Coronary artery (tissue), 2 donors: ENCODE measurements at regions not wholly inside any gene's neighbourhood (a gene's known extent, or its start where the extent isn't known, plus 50 kb on each side); places are given as distances from the start of the nearest gene placed in this dataset.

Source experiments
- DNase-seq: peaks from one replicate; pipeline ENCODE4 v3.0.0-alpha.2; 2017; ENCODE audit warnings: low spot score
- H3K27ac ChIP-seq, 2 donors: fragments of 200-600 bp; sonication (generic); one replicate each; pipeline ENCODE4 v1.5.1; 2016 to 2019
- H3K4me3 ChIP-seq: fragments of 200-600 bp; sonication (generic); 2 replicates; pipeline ENCODE4 v1.5.1; 2016; ENCODE audit warnings: mild to moderate bottlenecking, moderate library complexity
- CTCF ChIP-seq: fragments of 200-600 bp; sonication (generic); IDR thresholded peaks from one replicate; pipeline ENCODE4 v1.5.1; 2019; ENCODE audit warnings: antibody characterized with exemption

GRCh38 chr6:47375426-47375825 lies 65.7 kb upstream of the TNFRSF21 start:
- no peak overlapping the region for H3K4me3 ChIP-seq
- no peak for DNase-seq
- TF ChIP-seq CTCF = no peak
- H3K27ac ChIP-seq = no peak overlapping the region

GRCh38 chr6:47376930-47377329 lies 67.2 kb upstream of the TNFRSF21 start:
- no peak for TF ChIP-seq CTCF
- no peak for DNase-seq
- H3K4me3 ChIP-seq = no peak overlapping the region

DNA sequence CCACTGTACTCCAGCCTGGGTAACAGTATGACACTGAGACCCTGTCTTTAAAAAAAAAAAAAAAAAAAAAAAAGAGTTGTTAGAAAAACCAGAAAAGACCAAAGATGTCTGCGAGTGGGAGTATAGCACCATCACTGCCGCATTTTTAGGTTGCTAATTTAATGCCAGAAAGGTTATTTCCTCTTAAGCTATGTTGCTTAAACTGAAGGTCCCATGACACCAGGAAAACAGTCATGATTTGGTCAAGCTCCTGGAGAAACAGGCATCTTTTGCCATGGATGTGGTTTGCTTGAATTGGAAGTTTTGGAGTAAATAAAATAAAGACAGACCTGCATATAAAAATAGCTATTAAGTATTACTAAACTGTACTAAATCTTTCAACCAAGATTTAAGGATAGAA lies 68.3 kb upstream of the TNFRSF21 start:
- no peak for DNase-seq
- Histone ChIP-seq H3K4me3 (no peak overlapping the region), H3K27ac (no peak overlapping the region)
- no peak for TF ChIP-seq CTCF

More at GRCh38 chr6:47376930-47377329, 67.2 kb upstream of the TNFRSF21 start:
- H3K27ac ChIP-seq = no peak overlapping the region

- Histone ChIP-seq H3K27ac (no peak overlapping the region), H3K4me3 (no peak overlapping the region)
- no peak for TF ChIP-seq CTCF
- no peak for DNase-seq
Observed at GRCh38 chr6:47379328-47379727, 69.6 kb upstream of the TNFRSF21 start.

DNA sequence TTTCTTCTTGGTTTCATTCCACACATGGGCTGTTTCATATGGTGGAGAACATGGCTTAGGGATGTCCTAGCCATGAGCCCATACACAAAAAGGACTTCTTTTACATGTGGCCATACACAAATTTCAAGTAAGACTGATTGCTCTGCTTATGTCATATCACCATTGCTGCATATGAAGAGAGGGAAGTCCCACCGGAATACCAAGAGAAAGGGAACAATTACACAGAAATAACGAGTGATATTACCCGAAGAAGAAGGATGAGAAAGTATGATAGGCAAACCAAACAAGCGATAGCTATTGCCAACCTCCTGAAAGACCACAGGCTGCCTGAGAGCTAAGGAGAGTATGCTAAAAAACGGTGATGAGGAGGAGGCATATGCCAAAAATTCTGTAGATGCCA lies 70.5 kb upstream of the TNFRSF21 start:
- TF ChIP-seq CTCF = no peak
- H3K4me3 ChIP-seq = no peak overlapping the region
- DNase-seq = no peak
- H3K27ac ChIP-seq = no peak overlapping the region

DNA sequence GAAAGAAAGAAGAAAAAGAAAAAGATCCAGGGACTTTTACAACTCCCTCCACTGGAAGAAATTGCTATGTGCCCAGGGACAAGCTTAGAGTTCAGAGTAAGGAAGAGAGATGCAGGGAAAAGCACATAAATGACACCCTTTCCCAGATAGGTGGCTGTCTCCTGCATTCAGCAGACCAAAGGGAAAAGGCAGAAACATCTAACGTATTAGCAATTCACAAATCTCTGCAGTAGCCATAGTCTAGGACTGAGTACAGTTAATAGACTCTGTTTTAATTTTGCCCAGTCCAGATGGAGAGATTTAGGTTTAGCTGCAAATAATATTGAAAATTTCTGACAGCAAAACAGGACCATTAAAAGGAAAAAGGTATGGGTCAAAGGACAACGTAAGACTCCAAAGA lies 71.3 kb upstream of the TNFRSF21 start:
- H3K4me3 ChIP-seq = no peak overlapping the region
- no peak overlapping the region for H3K27ac ChIP-seq
- TF ChIP-seq CTCF = no peak
- DNase-seq = no peak

- H3K27ac ChIP-seq = no peak overlapping the region
- no peak overlapping the region for H3K4me3 ChIP-seq
- DNase-seq = no peak
- TF ChIP-seq CTCF = no peak
Observed at GRCh38 chr6:47383360-47383759, 73.7 kb upstream of the TNFRSF21 start.
